ENCODE measurements at regions not wholly inside any gene's neighbourhood (a gene's known extent, or its start where the extent isn't known, plus 50 kb on each side); places are given as distances from the start of the nearest gene placed in this dataset.
"Not testable (repeated sequence)": the region's sequence is repeated elsewhere in the genome, so short reads cannot be mapped to it uniquely, and the experiment has no call there.

- no peak for DNase-seq
Observed at GRCh38 chr7:126166645-126167044, 1086.1 kb downstream of the GRM8 start.

DNA sequence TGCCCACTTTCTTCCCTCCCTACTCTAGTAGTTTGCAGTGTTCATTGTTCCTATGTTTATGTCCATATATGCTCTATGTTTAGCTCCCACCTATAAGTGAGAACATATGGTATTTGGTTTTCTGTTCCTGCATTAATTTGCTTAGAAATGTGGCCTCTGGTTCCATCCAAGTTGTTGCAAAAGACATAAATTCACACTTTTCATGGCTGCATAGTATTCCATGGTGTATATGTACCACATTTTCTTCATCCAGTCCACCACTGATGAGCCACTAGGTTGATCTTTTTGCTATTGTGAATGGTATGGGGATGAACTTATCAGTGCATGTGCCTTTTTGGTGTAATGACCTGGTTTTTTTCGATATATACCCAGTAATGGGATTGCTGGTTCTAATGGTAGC lies 1089.1 kb downstream of the GRM8 start:
- no peak for DNase-seq

DNA sequence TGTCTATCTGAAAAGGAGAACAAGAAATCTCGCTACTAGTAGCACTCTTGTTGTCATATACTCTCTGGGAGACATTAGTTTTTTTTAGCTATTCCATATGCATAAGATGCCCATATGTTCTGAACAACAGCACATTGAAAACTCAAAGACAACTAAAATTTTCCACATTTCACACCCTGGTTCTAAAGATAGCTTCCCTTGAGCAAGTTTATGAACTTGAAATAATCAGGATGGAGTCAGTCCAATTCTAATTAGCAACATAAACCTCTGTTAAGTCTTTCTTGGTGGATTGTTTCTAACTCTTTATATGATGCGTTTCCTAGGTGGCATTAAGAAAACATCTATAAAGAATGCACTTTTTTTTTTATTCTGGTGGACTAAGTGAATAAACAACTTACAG lies 1095.3 kb downstream of the GRM8 start:
- DNase-seq: no peak

DNA sequence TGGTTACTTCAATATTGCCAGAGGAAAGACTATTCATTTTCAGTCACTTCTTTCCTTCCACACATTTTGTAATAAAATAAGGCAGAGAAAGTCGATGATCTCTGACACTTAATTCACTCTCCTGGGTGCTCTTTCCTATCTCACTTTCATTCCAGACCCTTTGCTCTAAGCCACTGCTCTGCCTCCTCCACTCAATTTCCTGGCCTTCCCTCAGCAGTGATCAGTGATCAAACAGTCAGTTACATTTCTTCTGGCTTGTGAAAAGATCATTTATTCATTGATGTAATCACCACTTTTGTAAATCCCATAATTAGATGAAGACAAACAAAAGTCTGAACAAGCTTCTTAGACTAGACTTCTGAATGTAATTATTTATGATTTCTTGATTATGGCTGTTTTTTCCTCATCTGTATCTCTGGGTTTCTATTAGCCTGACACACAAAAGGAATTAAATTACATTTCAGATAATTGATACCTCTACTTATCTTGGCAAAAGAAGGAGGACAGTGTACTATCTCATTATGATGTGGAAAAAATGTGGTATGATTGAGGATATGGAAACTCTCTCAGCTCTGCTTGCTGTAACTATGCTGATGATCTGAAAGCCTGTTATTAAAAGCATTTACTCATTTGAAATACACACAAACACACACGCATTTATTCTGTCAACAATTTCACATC lies 1102.3 kb downstream of the GRM8 start:
- DNase-seq: no peak

DNA sequence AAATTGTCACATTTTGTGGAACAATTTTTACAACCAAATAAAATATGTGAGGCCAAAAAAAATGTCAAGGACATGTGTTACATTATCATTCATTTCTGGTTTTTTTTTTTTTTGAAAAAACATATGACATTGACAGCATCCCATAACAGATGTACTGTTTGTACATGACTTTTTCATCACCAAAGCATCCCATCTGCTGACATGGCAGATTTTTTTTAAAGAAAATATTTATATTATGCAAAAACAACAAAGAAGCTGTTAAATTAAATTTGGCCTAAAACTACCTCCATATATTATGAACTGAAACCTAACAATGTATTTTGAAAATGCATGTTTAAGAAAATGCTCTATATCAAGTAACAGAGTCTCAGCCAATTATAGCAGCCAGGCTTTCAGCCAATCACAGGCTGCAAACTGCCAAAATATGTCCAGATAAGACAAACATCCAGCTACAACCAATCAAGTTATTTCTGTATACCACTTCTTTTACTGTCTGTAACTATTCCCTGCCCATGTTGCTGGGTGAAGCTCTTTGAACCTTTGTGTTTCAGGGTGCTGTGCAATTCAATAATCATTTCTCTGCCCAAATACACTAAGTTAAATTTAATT lies 1111.8 kb downstream of the GRM8 start:
- DNase-seq: no peak

DNA sequence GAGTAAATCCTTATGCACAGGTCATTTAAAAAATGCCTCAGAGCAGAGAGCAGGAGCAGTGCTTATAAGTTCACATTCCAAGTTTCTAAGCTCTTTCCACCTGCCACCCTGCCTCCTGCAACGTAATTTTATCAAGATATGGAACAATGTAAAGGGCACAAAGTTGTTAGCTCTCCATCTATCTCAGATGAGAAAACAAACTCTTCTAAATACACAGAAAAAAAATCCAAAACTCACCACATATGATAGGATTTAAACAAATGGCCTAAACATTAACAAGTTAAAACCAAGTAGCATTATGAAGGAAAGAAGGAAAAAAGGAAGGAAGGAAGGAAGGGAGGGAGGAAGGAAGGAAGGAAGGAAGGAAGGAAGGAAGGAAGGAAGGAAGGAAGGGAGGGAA lies 1132.8 kb downstream of the GRM8 start:
- DNase-seq: no peak

- DNase-seq: no peak
Observed at GRCh38 chr7:126103582-126103981, 1149.2 kb downstream of the GRM8 start.

DNA sequence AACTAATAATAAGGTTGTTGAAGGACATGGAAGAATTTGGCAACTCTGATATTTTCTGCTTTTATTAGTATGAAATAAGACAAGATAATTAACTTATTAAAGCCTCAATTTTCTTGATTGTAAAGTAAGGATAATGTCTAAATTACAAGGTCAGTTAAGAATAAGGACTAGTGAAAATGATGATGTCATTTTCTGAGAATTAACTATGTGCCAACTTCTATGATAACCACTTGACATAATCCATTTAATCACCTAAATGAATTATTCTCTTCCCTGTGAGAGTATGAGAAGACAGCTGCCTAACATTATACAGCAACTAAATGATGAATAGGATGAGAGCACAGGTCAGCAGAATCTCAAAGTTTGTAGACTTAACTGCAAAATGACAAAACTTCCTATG lies 1153.4 kb upstream of the POT1 start:
- no peak for DNase-seq

GRCh38 chr7:126079581-126079980 lies 1150.0 kb upstream of the POT1 start:
- no peak for DNase-seq

DNA sequence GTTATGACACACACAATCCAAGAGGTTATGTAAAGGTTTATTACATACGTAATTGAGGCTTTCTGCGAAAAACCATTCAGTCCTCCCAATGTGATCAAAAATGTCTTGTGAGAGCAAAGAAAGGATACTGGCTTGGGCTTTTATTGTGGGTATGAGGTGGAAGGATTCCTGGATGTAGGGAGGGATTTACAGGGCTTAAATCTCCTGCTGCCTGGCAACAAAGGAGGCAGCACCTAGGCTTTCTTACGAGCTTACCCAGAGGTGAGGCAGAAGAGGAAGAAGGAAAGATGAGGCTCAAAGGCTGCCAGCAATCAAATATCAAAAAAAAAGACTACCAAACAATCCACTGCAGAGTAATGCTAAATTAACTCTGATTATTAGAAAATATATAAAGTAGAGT lies 1149.5 kb upstream of the POT1 start:
- DNase-seq: no peak

GRCh38 chr7:126065766-126066165 lies 1136.1 kb upstream of the POT1 start:
- no peak for DNase-seq

GRCh38 chr7:126057979-126058378 lies 1128.4 kb upstream of the POT1 start:
- DNase-seq: no peak

DNA sequence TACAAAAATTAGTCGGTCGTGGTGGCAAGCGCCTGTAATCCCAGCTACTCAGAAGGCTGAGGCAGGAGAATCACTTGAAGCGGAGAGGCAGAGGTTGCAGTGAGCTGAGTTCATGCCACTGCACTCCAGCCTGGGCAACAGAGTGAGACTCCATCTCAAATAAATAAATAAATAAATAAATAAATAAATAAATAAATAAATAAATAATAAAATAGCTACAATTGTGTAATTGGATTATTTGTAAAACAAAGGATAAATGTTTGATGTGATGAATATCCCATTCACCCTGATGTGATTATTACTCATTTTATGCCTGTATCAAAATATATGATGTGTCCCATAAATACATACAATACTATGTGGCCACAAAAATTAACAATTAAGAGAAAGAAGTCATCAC lies 1127.0 kb upstream of the POT1 start:
- DNase-seq: not testable (repeated sequence)

DNA sequence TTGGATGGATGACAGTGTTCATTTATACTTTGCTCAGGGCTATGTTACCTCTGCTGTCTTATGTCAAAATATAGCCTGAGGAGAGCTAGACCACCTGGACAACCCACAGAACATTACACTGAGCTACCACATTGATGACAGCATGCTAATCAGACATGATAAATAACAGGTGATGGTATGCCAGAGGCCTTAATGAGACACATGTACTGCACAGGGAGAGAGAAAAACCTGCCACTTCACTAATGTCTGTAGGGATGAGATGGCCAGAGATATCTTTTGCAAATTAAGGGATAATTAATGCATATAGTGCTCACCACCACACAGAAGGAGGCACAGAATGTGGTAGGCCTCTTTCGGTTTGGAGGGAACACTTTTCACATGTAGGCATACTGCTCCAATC lies 1122.6 kb upstream of the POT1 start:
- no peak for DNase-seq

DNA sequence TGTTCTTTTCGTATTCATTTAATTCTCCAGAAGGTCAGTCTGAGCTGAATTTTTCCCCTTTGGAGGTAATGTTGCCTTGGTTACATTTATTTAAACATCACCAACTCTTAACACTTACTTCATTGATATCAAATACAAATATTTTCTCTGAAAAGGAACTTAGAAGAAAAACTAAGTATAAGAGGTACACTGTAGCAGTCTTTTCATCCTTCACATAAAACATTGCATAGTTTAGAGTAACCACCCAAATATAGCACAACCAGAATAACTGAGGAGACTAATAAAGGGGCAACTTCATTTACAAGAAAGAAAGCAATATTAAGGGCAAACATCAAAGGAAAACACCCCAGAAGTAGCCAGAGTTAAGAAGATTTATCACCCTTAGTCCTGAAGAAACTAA lies 1115.0 kb upstream of the POT1 start:
- no peak for DNase-seq

GRCh38 chr7:126041472-126041871 lies 1111.8 kb upstream of the POT1 start:
- DNase-seq: no peak

DNA sequence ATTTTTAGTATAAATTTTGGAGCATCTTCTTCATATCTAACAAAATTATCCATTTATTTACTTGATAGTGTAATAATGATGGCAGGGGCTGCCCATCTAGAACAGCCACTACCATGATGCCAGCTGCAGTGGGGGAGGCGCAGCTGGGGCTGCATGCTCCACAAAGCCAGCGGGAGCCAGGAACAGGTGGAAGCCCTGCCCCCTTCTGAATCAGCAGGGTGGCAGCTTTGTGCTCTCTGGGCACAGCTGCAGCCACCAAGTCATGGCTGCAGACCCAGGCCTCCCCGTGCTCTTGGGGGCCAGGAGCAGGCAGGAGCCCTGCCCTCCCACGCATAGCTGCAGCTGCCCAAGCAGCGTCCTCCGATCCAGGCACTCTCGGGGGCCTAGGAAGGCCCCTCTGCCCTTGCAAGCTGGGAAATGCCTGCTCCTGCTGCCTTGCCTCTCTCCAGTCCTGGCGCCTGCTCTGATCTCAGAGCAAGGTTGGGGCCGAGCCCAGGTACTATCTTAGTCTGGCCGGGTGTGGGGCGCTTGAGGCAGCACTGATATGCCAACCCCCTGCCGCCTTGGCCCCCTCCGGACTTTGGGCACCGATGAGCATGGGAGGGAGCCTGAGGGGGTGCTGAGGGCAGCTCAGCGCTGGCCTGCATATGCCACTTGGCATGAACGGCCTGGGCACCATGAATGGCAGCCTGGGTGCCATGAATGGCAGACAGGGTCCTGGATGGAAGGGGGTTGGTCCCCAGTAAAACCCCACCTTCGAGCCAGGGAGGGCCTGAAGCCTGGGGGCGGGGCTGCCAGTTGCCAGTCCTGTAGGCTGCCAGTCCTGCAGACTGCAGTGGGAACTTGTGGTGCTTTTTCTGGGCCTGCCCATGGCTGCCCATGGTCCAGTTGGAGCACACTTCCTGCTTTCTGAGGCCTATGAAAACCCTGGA lies 1110.8 kb upstream of the POT1 start:
- no peak for DNase-seq

GRCh38 chr7:126026421-126027088 lies 1096.9 kb upstream of the POT1 start:
- DNase-seq: no peak

DNA sequence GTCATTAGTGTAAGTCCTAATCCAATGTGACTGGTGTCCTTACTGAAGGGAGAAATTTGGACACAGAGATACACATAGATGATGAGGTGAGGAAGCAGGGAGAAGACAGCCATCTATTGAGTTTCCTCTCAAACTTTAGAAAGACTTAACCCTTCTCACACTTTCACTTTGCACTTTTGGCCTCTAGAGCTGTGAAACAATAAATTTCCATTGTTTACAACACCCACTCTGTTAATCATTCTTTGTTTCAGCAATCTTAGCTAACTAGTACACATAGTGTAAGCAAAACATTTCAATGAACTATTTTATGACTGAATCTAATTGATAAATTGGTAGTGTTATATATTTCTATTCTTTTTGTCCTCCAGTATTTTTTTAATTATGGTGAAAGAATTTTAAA lies 1092.8 kb upstream of the POT1 start:
- no peak for DNase-seq

GRCh38 chr7:126016722-126017121 lies 1087.1 kb upstream of the POT1 start:
- no peak for DNase-seq

DNA sequence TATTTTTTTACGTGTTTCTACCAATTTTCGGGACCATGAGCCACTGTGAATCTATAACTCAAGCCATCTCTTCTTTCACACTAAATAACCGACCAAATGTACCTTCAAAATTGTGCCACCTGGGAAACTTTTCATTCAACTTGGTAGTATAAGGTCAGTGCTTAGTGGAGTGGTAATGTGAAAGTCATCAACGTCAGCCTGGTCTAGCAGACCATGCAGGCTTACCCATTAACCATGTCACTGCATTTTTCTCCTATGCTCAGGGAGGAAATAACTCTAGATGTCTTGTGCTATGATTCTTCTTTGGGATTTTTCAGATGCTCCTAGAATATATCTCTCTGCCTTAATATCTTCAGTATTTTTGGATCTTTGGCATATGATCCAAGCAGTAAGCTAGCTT lies 1075.4 kb upstream of the POT1 start:
- DNase-seq: no peak

GRCh38 chr7:126001349-126001748 lies 1071.7 kb upstream of the POT1 start:
- DNase-seq: no peak

GRCh38 chr7:125984795-125985194 lies 1055.2 kb upstream of the POT1 start:
- no peak for DNase-seq

All from inflammatory macrophage (primary cell).